DND-41 (cell line): ENCODE measurements at regions not wholly inside any gene's neighbourhood (a gene's known extent, or its start where the extent isn't known, plus 50 kb on each side); places are given as distances from the start of the nearest gene placed in this dataset.

Source experiments
- EZH2 ChIP-seq: IDR thresholded peaks from 3 replicates; pipeline ENCODE4 v1.6.1; 2012; ENCODE audit warnings: borderline replicate concordance, low read depth, mild to moderate bottlenecking, moderate library complexity, low read length, inconsistent platforms; ENCODE audit not compliant: severe bottlenecking
- TF ChIP-seq, protein P1 (sequence below): IDR thresholded peaks from 2 replicates; pipeline ENCODE4 v1.5.1; 2012; ENCODE audit warnings: borderline replicate concordance, low read length, moderate library complexity, mild to moderate bottlenecking; ENCODE audit not compliant: poor library complexity, severe bottlenecking; ENCODE audit errors: extremely low read depth

DNA sequence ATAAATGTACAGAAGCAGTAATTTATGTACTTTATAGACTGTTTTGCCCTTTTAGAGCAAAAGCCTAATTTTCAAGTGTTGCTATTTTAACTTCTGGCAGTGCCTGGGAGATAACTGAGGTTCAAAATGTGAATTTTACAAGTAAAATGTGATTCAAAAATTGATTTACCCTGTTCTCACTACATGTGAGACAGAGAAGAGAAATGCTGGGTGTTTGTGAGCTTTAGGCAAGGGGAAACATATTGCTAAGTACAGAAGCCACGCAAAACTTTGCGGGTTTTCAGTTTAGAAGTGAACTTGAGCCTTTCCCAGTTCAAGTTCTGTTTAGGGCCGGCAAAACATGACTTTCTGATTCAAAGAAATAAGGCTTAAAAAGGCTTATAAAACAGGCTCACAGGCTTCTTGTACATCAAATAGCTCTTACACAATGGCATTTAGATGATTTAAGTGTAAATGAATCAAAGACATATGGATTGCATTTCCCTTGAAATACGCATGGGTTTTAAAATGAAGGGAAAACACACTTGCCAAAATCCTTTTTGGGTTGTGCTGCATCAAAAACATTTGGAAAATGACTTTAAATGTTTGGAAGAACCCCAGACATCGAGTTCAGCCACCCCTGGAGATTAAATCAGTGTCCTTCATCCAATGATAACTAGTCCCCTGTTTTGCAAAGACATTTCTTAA lies 370.8 kb upstream of the MEF2C start:
- no peak for TF ChIP-seq EZH2
- TF ChIP-seq, protein P1, sequence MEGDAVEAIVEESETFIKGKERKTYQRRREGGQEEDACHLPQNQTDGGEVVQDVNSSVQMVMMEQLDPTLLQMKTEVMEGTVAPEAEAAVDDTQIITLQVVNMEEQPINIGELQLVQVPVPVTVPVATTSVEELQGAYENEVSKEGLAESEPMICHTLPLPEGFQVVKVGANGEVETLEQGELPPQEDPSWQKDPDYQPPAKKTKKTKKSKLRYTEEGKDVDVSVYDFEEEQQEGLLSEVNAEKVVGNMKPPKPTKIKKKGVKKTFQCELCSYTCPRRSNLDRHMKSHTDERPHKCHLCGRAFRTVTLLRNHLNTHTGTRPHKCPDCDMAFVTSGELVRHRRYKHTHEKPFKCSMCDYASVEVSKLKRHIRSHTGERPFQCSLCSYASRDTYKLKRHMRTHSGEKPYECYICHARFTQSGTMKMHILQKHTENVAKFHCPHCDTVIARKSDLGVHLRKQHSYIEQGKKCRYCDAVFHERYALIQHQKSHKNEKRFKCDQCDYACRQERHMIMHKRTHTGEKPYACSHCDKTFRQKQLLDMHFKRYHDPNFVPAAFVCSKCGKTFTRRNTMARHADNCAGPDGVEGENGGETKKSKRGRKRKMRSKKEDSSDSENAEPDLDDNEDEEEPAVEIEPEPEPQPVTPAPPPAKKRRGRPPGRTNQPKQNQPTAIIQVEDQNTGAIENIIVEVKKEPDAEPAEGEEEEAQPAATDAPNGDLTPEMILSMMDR, result no peak
